Neuronal stem cell (in vitro differentiated cells): ENCODE measurements at regions not wholly inside any gene's neighbourhood (a gene's known extent, or its start where the extent isn't known, plus 50 kb on each side); places are given as distances from the start of the nearest gene placed in this dataset.
"Not testable (repeated sequence)": the region's sequence is repeated elsewhere in the genome, so short reads cannot be mapped to it uniquely, and the experiment has no call there.

ENCODE experiments used
- DNase-seq: peaks from one replicate; pipeline ENCODE4 v3.0.0-alpha.2; 2013; ENCODE audit warnings: low spot score
- H2AFZ ChIP-seq: one replicate; pipeline ENCODE4 v1.6.1; 2013; ENCODE audit warnings: mild to moderate bottlenecking, low read length, inconsistent platforms
- H2AK5ac ChIP-seq: 2 replicates; pipeline ENCODE4 v1.6.1; 2013; ENCODE audit warnings: low read depth, mild to moderate bottlenecking, inconsistent platforms, low read length, moderate library complexity, mixed read lengths
- H2BK120ac ChIP-seq: 2 replicates; pipeline ENCODE4 v1.6.1; 2013; ENCODE audit warnings: low read depth, mild to moderate bottlenecking, inconsistent platforms, low read length, moderate library complexity, mixed read lengths
- H2BK12ac ChIP-seq: one replicate; pipeline ENCODE4 v1.6.1; 2013; ENCODE audit warnings: low read length, inconsistent platforms
- H2BK15ac ChIP-seq: 2 replicates; pipeline ENCODE4 v1.6.1; 2013; ENCODE audit warnings: mild to moderate bottlenecking, low read length, inconsistent platforms, mixed read lengths
- H2BK5ac ChIP-seq: one replicate; pipeline ENCODE4 v1.6.1; 2013; ENCODE audit warnings: inconsistent platforms, mild to moderate bottlenecking, low read length, moderate library complexity
- H3K14ac ChIP-seq: one replicate; pipeline ENCODE4 v1.6.1; 2013; ENCODE audit warnings: low read length, inconsistent platforms
- H3K18ac ChIP-seq: 2 replicates; pipeline ENCODE4 v1.6.1; 2013; ENCODE audit warnings: low read length, inconsistent platforms
- H3K23ac ChIP-seq: 2 replicates; pipeline ENCODE4 v1.6.1; 2013; ENCODE audit warnings: low read depth, mild to moderate bottlenecking, mixed read lengths, low read length, inconsistent platforms; ENCODE audit not compliant: poor library complexity
- H3K27ac ChIP-seq: replicated peaks from 3 replicates; pipeline ENCODE4 v1.5.1; 2013; ENCODE audit warnings: low read length, inconsistent platforms
- H3K27me3 ChIP-seq, 3 experiments: 2 replicates each; pipeline ENCODE4 v1.6.1; 2013; ENCODE audit warnings: low read length in 3 of 3, mild to moderate bottlenecking in 2 of 3, inconsistent platforms in 1 of 3, low read depth in 1 of 3, mixed read lengths in 1 of 3, moderate library complexity in 1 of 3; ENCODE audit not compliant: control insufficient read depth in 3 of 3, insufficient read depth in 3 of 3
- H3K36me3 ChIP-seq, 2 donors: replicated peaks in 1 of 2; 2 replicates each; pipeline ENCODE4 v1.6.1; 2013; ENCODE audit warnings: low read length in 2 of 2; ENCODE audit not compliant: control insufficient read depth in 2 of 2, insufficient read depth in 2 of 2
- H3K4ac ChIP-seq: 2 replicates; pipeline ENCODE4 v1.6.1; 2013; ENCODE audit warnings: inconsistent platforms, mild to moderate bottlenecking, low read length, moderate library complexity
- H3K4me1 ChIP-seq, 2 donors: 1 replicate in 1 of 2; 2 replicates in 1 of 2; pipeline ENCODE4 v1.6.1; 2013; ENCODE audit warnings: low read length in 2 of 2, low read depth in 1 of 2; ENCODE audit not compliant: control insufficient read depth in 2 of 2, insufficient read depth in 1 of 2
- H3K4me2 ChIP-seq: one replicate; pipeline ENCODE4 v1.6.1; 2013; ENCODE audit warnings: mild to moderate bottlenecking, low read length, inconsistent platforms; ENCODE audit not compliant: insufficient read depth, poor library complexity, severe bottlenecking
- H3K4me3 ChIP-seq, 2 donors: 2 replicates each; pipeline ENCODE4 v1.5.1; 2013; ENCODE audit warnings: low read length in 2 of 2, mild to moderate bottlenecking in 2 of 2, inconsistent platforms in 1 of 2, moderate library complexity in 1 of 2
- H3K79me1 ChIP-seq: one replicate; pipeline ENCODE4 v1.6.1; 2013; ENCODE audit warnings: low read depth, mild to moderate bottlenecking, inconsistent platforms, low read length, moderate library complexity
- H3K9ac ChIP-seq: one replicate; pipeline ENCODE4 v1.6.1; 2013; ENCODE audit warnings: mild to moderate bottlenecking, low read depth, low read length, inconsistent platforms; ENCODE audit not compliant: poor library complexity
- H3K9me3 ChIP-seq, 2 donors: replicated peaks in 1 of 2; 2 replicates each; pipeline versions ENCODE3 to v1.6.1; 2013; ENCODE audit warnings: low read length in 2 of 2, mild to moderate bottlenecking in 2 of 2, inconsistent platforms in 1 of 2, low read depth in 1 of 2, mixed read lengths in 1 of 2, moderate library complexity in 1 of 2; ENCODE audit not compliant: control insufficient read depth in 2 of 2, insufficient read depth in 1 of 2
- H4K8ac ChIP-seq: one replicate; pipeline ENCODE4 v1.6.1; 2013; ENCODE audit warnings: low read depth, mild to moderate bottlenecking, inconsistent platforms, low read length, moderate library complexity
- H4K91ac ChIP-seq: one replicate; pipeline ENCODE4 v1.6.1; 2013; ENCODE audit warnings: low read length, low read depth, mild to moderate bottlenecking, inconsistent platforms; ENCODE audit not compliant: poor library complexity
- WGBS, 2 donors: extraction: QIAGEN DNeasy Blood & Tissue Kit; methylation state at CpG; one replicate each; pipeline ENCODE4 v1.1.7; 2013; ENCODE audit warnings: missing lambda C conversion rate in 2 of 2, mixed read lengths in 1 of 2; ENCODE audit not compliant: insufficient read length in 2 of 2, insufficient replicate concordance in 1 of 2; ENCODE audit errors: extremely low coverage in 2 of 2; 5-methylcytosine and 5-hydroxymethylcytosine counted together

- Histone ChIP-seq H3K4me3 (no peak overlapping the region), H3K9ac (no peak overlapping the region), H2BK12ac (no peak overlapping the region), H3K27me3 (no peaks in the 10 kb centered on the region), H3K79me1 (no peaks in the 10 kb centered on the region), H4K91ac (no peak overlapping the region), H2AK5ac (no peak overlapping the region), H3K36me3 (no peaks in the 10 kb centered on the region), H3K23ac (no peak overlapping the region), H3K4me1 (no peaks in the 10 kb centered on the region), H2BK15ac (no peak overlapping the region), H3K4me2 (no peak overlapping the region), H3K18ac (no peak overlapping the region), H3K9me3 (no peaks in the 10 kb centered on the region), H4K8ac (no peak overlapping the region), H3K14ac (no peak overlapping the region), H3K27ac (no peak overlapping the region), H3K4ac (no peak overlapping the region), H2AFZ (no peak overlapping the region), H2BK120ac (no peak overlapping the region), H2BK5ac (no peak overlapping the region)
- no CpG with 5 or more reads among the region's 5 CpGs for WGBS, 2 donors
- no peak for DNase-seq
Measured at GRCh38 chr16:8044796-8045195, 545.5 kb downstream of the TMEM114 start.

- Histone ChIP-seq H3K27ac (no peak overlapping the region), H4K8ac (no peak overlapping the region), H3K4ac (no peak overlapping the region), H3K4me3 (no peak overlapping the region), H3K79me1 (no peaks in the 10 kb centered on the region), H3K27me3 (peaks cover 0 to 1% (median 0%) of the 10 kb centered on the region in 3 experiments), H3K23ac (no peak overlapping the region), H3K14ac (no peak overlapping the region), H2BK120ac (no peak overlapping the region), H3K4me2 (no peak overlapping the region), H3K9ac (no peak overlapping the region), H3K36me3 (no peaks in the 10 kb centered on the region), H3K18ac (no peak overlapping the region), H2AFZ (no peak overlapping the region), H3K4me1 (no peaks in the 10 kb centered on the region), H2BK15ac (no peak overlapping the region), H2AK5ac (no peak overlapping the region), H2BK12ac (no peak overlapping the region), H2BK5ac (no peak overlapping the region), H4K91ac (no peak overlapping the region), H3K9me3 (no peaks in the 10 kb centered on the region)
- no CpG with 5 or more reads among the region's 3 CpGs for WGBS, 2 donors
- DNase-seq: no peak
Measured at GRCh38 chr16:8032406-8032805, 557.9 kb downstream of the TMEM114 start.

GRCh38 chr16:8030004-8030403, 560.3 kb downstream of the TMEM114 start:
- H3K36me3 ChIP-seq, H3K14ac ChIP-seq, H3K4me2 ChIP-seq, H2BK5ac ChIP-seq, H3K9ac ChIP-seq, H3K18ac ChIP-seq, H4K91ac ChIP-seq, H2BK12ac ChIP-seq, DNase-seq, H2BK120ac ChIP-seq, H3K23ac ChIP-seq, H3K9me3 ChIP-seq, H3K79me1 ChIP-seq, H2AK5ac ChIP-seq, H3K4me1 ChIP-seq, H3K4ac ChIP-seq, H3K4me3 ChIP-seq, H3K27ac ChIP-seq, H2AFZ ChIP-seq, H2BK15ac ChIP-seq, H4K8ac ChIP-seq, H3K27me3 ChIP-seq: not testable (repeated sequence)
- WGBS, 2 donors: no CpG with 5 or more reads among the region's 3 CpGs

GRCh38 chr16:8026450-8026849, 563.9 kb downstream of the TMEM114 start:
- Histone ChIP-seq H2AK5ac (no peak overlapping the region), H2BK5ac (no peak overlapping the region), H3K18ac (no peak overlapping the region), H3K4ac (no peak overlapping the region), H3K27ac (no peak overlapping the region), H2AFZ (no peak overlapping the region), H4K8ac (no peak overlapping the region), H3K36me3 (no peaks in the 10 kb centered on the region), H3K9me3 (no peaks in the 10 kb centered on the region), H3K9ac (no peak overlapping the region), H3K4me3 (no peak overlapping the region), H3K23ac (no peak overlapping the region), H3K79me1 (no peaks in the 10 kb centered on the region), H2BK12ac (no peak overlapping the region), H4K91ac (no peak overlapping the region), H2BK15ac (no peak overlapping the region), H3K4me1 (no peaks in the 10 kb centered on the region), H3K27me3 (no peaks in the 10 kb centered on the region), H2BK120ac (no peak overlapping the region), H3K14ac (no peak overlapping the region), H3K4me2 (no peak overlapping the region)
- WGBS, 2 donors: no CpG with 5 or more reads among the region's 5 CpGs
- DNase-seq: peak; percentile 58
